ENCODE measurements at regions not wholly inside any gene's neighbourhood (a gene's known extent, or its start where the extent isn't known, plus 50 kb on each side); places are given as distances from the start of the nearest gene placed in this dataset.

DNA sequence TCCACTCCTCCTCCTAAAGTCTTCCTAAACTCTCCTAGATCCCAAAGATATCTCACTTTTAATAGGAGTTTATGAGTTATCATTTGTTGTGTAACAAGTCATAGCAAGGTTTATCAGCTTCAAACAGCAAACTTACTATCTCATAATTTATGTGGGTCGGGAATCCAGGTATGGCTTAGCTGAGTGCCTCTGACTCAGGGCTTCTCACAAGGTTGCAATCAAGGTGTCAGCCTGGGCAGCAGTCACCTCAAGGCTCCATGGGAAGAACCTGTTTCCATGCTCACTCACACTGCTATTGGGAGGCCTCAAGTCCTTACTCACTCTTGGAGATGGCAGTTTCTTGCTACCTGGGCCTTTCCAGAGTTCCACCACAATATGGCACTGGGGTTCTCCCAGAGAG is 889.8 kb downstream of the MCTP2 start:
- WGBS, 2 experiments (ENCODE audit: insufficient coverage in 2 of 2), result 100% methylated on average over 1 of the region's 1 CpG; no CpG with 5 or more reads in 1 of the 2 experiments
- H3K9me3 ChIP-seq (ENCODE audit: control insufficient read depth, low read length), result no peaks in the 10 kb centered on the region
- H3K27ac ChIP-seq (ENCODE audit: low read depth, low read length, severe bottlenecking), result no peak overlapping the region
- no peak overlapping the region for H3K4me3 ChIP-seq (ENCODE audit: extremely low read depth, insufficient read depth, low read length, poor library complexity, severe bottlenecking)
- H3K36me3 ChIP-seq (ENCODE audit: control insufficient read depth, insufficient read depth, low read length), result no peaks in the 10 kb centered on the region
- peaks cover 5% of the 10 kb centered on the region for H3K4me1 ChIP-seq (ENCODE audit: control insufficient read depth, insufficient read depth, low read length, poor library complexity, severe bottlenecking)

- no CpG with 5 or more reads among the region's 2 CpGs for WGBS, 2 experiments (ENCODE audit: insufficient coverage in 2 of 2)
- Histone ChIP-seq H3K27ac (ENCODE audit: low read depth, low read length, severe bottlenecking) (no peak overlapping the region), H3K4me3 (ENCODE audit: extremely low read depth, insufficient read depth, low read length, poor library complexity, severe bottlenecking) (no peak overlapping the region), H3K36me3 (ENCODE audit: control insufficient read depth, insufficient read depth, low read length) (no peaks in the 10 kb centered on the region), H3K9me3 (ENCODE audit: control insufficient read depth, low read length) (no peaks in the 10 kb centered on the region), H3K4me1 (ENCODE audit: control insufficient read depth, insufficient read depth, low read length, poor library complexity, severe bottlenecking) (peaks cover 5% of the 10 kb centered on the region)
Observed at GRCh38 chr15:95125803-95126202, 894.4 kb downstream of the MCTP2 start.

DNA sequence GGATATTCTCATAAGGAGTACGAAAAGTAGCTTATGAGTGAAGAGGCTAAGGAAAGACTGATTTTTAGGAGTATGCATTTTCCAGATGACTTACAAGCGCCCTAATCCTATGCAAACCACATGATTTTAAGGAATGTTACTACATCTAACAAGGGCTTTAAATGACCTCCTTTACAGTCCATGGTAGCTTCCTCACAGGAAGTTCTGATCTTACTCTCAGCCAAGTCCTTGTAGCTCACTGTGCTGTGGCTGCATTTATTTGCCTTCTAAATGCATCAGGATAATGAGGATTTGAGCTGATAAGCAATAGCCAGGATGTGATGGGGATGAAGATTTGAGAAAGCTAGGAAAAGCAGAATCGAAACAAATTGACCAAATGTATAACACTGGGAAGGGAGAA is 896.0 kb downstream of the MCTP2 start:
- Histone ChIP-seq H3K4me1 (ENCODE audit: control insufficient read depth, insufficient read depth, low read length, poor library complexity, severe bottlenecking) (peaks cover 14% of the 10 kb centered on the region), H3K9me3 (ENCODE audit: control insufficient read depth, low read length) (no peaks in the 10 kb centered on the region), H3K4me3 (ENCODE audit: extremely low read depth, insufficient read depth, low read length, poor library complexity, severe bottlenecking) (no peak overlapping the region), H3K36me3 (ENCODE audit: control insufficient read depth, insufficient read depth, low read length) (no peaks in the 10 kb centered on the region), H3K27ac (ENCODE audit: low read depth, low read length, severe bottlenecking) (peak overlapping the region; percentile 57)
- WGBS, 2 experiments (ENCODE audit: insufficient coverage in 2 of 2), result 100% methylated on average over 1 of the region's 3 CpGs

GRCh38 chr15:95129574-95129973 is 898.2 kb downstream of the MCTP2 start:
- no peaks in the 10 kb centered on the region for H3K9me3 ChIP-seq (ENCODE audit: control insufficient read depth, low read length)
- H3K4me3 ChIP-seq (ENCODE audit: extremely low read depth, insufficient read depth, low read length, poor library complexity, severe bottlenecking), result no peak overlapping the region

DNA sequence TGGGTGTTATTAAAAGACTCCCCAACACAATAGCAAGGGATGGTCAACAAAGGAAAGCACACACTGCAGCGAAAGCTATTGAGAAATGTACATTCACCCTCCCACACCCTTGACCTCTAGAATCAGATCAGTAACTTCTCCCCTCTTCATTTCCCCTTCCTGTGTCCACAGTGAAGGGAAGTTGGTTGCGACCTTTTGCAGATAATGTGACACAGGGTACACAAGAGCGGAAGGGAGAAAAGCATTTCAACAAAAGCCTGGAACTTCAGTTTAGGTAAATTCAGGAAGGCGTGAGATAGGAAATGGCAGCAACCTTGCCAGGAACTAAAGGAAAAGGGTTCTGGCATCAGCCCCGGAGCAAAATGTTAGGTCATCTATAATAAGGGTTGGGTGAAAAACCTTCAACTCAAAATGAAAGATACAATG is 899.8 kb downstream of the MCTP2 start:
- H3K36me3 ChIP-seq (ENCODE audit: control insufficient read depth, insufficient read depth, low read length), result no peaks in the 10 kb centered on the region
- no peak overlapping the region for H3K4me3 ChIP-seq (ENCODE audit: extremely low read depth, insufficient read depth, low read length, poor library complexity, severe bottlenecking)
- peaks cover 18% of the 10 kb centered on the region for H3K4me1 ChIP-seq (ENCODE audit: control insufficient read depth, insufficient read depth, low read length, poor library complexity, severe bottlenecking)
- no peaks in the 10 kb centered on the region for H3K9me3 ChIP-seq (ENCODE audit: control insufficient read depth, low read length)
- WGBS, 2 experiments (ENCODE audit: insufficient coverage in 2 of 2), result 93 to 96% methylated on average over 4 of the region's 5 CpGs
- no peak overlapping the region for H3K27ac ChIP-seq (ENCODE audit: low read depth, low read length, severe bottlenecking)

More at GRCh38 chr15:95129574-95129973, 898.2 kb downstream of the MCTP2 start:
- WGBS, 2 experiments (ENCODE audit: insufficient coverage in 2 of 2), result 87% methylated on average over 2 of the region's 4 CpGs; no CpG with 5 or more reads in 1 of the 2 experiments
- Histone ChIP-seq H3K27ac (ENCODE audit: low read depth, low read length, severe bottlenecking) (no peak overlapping the region), H3K36me3 (ENCODE audit: control insufficient read depth, insufficient read depth, low read length) (no peaks in the 10 kb centered on the region), H3K4me1 (ENCODE audit: control insufficient read depth, insufficient read depth, low read length, poor library complexity, severe bottlenecking) (peaks cover 24% of the 10 kb centered on the region)

- Histone ChIP-seq H3K9me3 (ENCODE audit: control insufficient read depth, low read length) (no peaks in the 10 kb centered on the region), H3K4me1 (ENCODE audit: control insufficient read depth, insufficient read depth, low read length, poor library complexity, severe bottlenecking) (peaks cover 18% of the 10 kb centered on the region), H3K4me3 (ENCODE audit: extremely low read depth, insufficient read depth, low read length, poor library complexity, severe bottlenecking) (no peak overlapping the region), H3K36me3 (ENCODE audit: control insufficient read depth, insufficient read depth, low read length) (no peaks in the 10 kb centered on the region), H3K27ac (ENCODE audit: low read depth, low read length, severe bottlenecking) (no peak overlapping the region)
- WGBS, 2 experiments (ENCODE audit: insufficient coverage in 2 of 2), result 83% methylated on average over 1 of the region's 1 CpG; no CpG with 5 or more reads in 1 of the 2 experiments
Observed at GRCh38 chr15:95132774-95133173, 901.4 kb downstream of the MCTP2 start.

- WGBS, 2 experiments (ENCODE audit: insufficient coverage in 2 of 2), result 100% methylated on average over 1 of the region's 4 CpGs
- no peaks in the 10 kb centered on the region for H3K36me3 ChIP-seq (ENCODE audit: control insufficient read depth, insufficient read depth, low read length)
- H3K27ac ChIP-seq (ENCODE audit: low read depth, low read length, severe bottlenecking), result peak overlapping the region; percentile 43
- H3K4me3 ChIP-seq (ENCODE audit: extremely low read depth, insufficient read depth, low read length, poor library complexity, severe bottlenecking), result no peak overlapping the region
- H3K4me1 ChIP-seq (ENCODE audit: control insufficient read depth, insufficient read depth, low read length, poor library complexity, severe bottlenecking), result peaks cover 18% of the 10 kb centered on the region
- H3K9me3 ChIP-seq (ENCODE audit: control insufficient read depth, low read length), result no peaks in the 10 kb centered on the region
Observed at GRCh38 chr15:95134431-95135110, 903.2 kb downstream of the MCTP2 start.

DNA sequence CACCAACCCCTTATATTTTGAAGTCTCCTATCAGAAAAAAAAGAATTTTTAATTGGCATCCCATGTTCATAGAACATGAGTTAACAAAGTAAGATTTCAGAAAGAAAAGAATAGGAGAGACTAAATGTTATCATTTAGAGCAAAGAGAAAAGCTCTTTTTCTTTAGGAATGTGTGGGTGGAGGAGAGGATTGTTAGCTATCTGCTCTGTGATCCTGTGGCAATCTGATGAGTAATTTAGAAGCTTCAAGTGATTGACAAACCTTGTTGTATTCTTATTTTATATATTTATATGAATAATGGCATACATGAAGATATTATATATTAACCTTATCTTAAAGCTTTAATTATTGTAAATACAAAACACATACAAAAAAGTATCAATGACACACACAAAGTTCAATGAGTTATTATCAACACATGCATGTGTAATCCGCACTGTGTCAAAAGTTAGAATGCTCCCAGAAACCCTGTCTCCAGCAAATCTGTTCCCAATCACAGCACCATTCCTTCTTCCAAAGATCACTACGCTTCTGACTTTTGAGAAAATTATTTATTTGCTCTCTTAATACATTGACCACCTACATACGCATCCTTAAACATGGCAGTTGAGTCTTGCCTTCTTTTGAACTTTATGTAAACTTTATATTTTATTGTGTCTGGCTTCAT is 907.4 kb downstream of the MCTP2 start:
- H3K27ac ChIP-seq (ENCODE audit: low read depth, low read length, severe bottlenecking), result no peak overlapping the region
- no peaks in the 10 kb centered on the region for H3K9me3 ChIP-seq (ENCODE audit: control insufficient read depth, low read length)
- H3K36me3 ChIP-seq (ENCODE audit: control insufficient read depth, insufficient read depth, low read length), result no peaks in the 10 kb centered on the region
- whole genome bisulfite sequencing, 2 experiments (ENCODE audit: insufficient coverage in 2 of 2), result 86 to 100% methylated on average over 1 to 2 of the region's 3 CpGs
- H3K4me1 ChIP-seq (ENCODE audit: control insufficient read depth, insufficient read depth, low read length, poor library complexity, severe bottlenecking), result peaks cover 4% of the 10 kb centered on the region
- no peak overlapping the region for H3K4me3 ChIP-seq (ENCODE audit: extremely low read depth, insufficient read depth, low read length, poor library complexity, severe bottlenecking)

- Histone ChIP-seq H3K36me3 (ENCODE audit: control insufficient read depth, insufficient read depth, low read length) (no peaks in the 10 kb centered on the region), H3K4me1 (ENCODE audit: control insufficient read depth, insufficient read depth, low read length, poor library complexity, severe bottlenecking) (no peaks in the 10 kb centered on the region), H3K9me3 (ENCODE audit: control insufficient read depth, low read length) (no peaks in the 10 kb centered on the region), H3K4me3 (ENCODE audit: extremely low read depth, insufficient read depth, low read length, poor library complexity, severe bottlenecking) (no peak overlapping the region), H3K27ac (ENCODE audit: low read depth, low read length, severe bottlenecking) (no peak overlapping the region)
- WGBS, 2 experiments (ENCODE audit: insufficient coverage in 2 of 2), result no CpG with 5 or more reads among the region's 2 CpGs
Observed at GRCh38 chr15:95141486-95141885, 910.1 kb downstream of the MCTP2 start.

DNA sequence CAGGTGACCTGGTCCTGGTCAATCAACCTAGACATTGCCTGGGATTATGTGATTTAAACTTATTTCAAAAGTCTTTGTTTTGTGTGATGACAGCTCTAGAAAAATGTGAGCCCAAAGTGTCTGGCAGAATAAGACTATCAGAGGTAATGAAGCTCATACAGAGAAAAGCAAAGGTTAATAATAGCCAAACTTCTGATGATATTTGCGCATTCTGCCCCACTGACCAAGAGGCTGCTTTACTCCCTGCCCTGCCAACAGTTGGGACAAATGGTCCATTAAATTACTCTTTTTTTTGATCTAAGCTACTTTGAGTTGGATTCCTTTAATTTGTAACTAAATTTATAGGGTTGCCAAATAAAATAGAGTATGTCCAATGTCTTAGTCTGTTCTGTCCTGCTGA is 911.2 kb downstream of the MCTP2 start:
- H3K36me3 ChIP-seq (ENCODE audit: control insufficient read depth, insufficient read depth, low read length), result no peaks in the 10 kb centered on the region
- H3K4me3 ChIP-seq (ENCODE audit: extremely low read depth, insufficient read depth, low read length, poor library complexity, severe bottlenecking), result no peak overlapping the region
- H3K4me1 ChIP-seq (ENCODE audit: control insufficient read depth, insufficient read depth, low read length, poor library complexity, severe bottlenecking), result no peaks in the 10 kb centered on the region
- H3K27ac ChIP-seq (ENCODE audit: low read depth, low read length, severe bottlenecking), result no peak overlapping the region
- no peaks in the 10 kb centered on the region for H3K9me3 ChIP-seq (ENCODE audit: control insufficient read depth, low read length)
- 100% methylated on average over 1 of the region's 1 CpG; no CpG with 5 or more reads in 1 of the 2 experiments for WGBS, 2 experiments (ENCODE audit: insufficient coverage in 2 of 2)

DNA sequence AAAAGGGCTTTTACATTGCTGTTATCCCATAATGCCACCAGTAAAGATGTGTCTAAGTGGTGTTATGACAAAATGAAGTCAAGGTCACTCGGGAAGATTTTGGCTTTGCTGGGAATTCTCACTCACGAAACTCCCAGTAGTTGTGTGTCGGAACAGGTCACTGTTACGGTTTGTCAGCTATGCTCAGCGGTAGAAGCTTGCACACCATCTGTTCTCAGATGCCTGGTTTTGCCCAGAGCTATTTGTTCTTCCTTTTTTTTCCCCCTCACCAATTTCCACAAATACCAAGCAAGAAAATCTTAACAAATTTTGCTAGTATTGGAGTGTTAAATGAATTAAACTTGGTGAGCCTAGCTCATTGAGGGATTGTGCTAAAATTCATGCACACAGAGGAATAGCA is 915.1 kb downstream of the MCTP2 start:
- Histone ChIP-seq H3K4me3 (ENCODE audit: extremely low read depth, insufficient read depth, low read length, poor library complexity, severe bottlenecking) (no peak overlapping the region), H3K4me1 (ENCODE audit: control insufficient read depth, insufficient read depth, low read length, poor library complexity, severe bottlenecking) (no peaks in the 10 kb centered on the region), H3K27ac (ENCODE audit: low read depth, low read length, severe bottlenecking) (no peak overlapping the region), H3K9me3 (ENCODE audit: control insufficient read depth, low read length) (no peaks in the 10 kb centered on the region), H3K36me3 (ENCODE audit: control insufficient read depth, insufficient read depth, low read length) (no peaks in the 10 kb centered on the region)
- WGBS, 2 experiments (ENCODE audit: insufficient coverage in 2 of 2), result 95 to 97% methylated on average over 4 to 5 of the region's 5 CpGs
